ENCODE measurements at regions not wholly inside any gene's neighbourhood (a gene's known extent, or its start where the extent isn't known, plus 50 kb on each side); places are given as distances from the start of the nearest gene placed in this dataset.

DNA sequence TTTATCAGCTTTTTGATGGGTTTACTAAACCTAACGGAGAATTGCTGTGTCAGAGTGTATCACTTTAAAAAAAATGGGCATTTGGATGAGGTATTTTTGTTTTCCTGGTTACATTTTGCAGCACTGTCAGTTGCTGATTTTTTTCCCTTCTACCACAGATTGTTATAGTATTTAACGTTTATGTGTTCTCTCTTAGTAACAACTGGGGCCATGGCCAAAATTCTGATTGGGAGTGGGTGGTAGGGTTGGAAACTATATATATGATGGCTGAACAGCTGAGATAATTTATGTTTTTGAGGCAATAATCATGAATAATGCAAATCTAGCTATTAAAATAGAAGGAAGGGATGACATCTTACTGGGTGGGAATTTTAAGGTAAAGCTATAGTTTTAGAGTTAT lies 229.4 kb upstream of the SUCLG2 start:
- H3K27me3 Mint-ChIP-seq: peaks cover 0 to 4% of the 10 kb centered on the region in 2 donors
- CTCF ChIA-PET (ENCODE audit: partially characterized antibody): no interaction called here
- H3K4me1 ChIP-seq (ENCODE audit: insufficient read depth, low read length): no peaks in the 10 kb centered on the region

GRCh38 chr3:67882981-67883380 lies 228.6 kb upstream of the SUCLG2 start:
- no peak overlapping the region for H3K27ac ChIP-seq (ENCODE audit: low read depth, low read length)
- no peaks in the 10 kb centered on the region for H3K4me1 ChIP-seq (ENCODE audit: insufficient read depth, low read length)
- H3K9me3 Mint-ChIP-seq: peaks cover 0 to 6% (median 3%) of the 10 kb centered on the region in 8 donors
- H3K4me3 Mint-ChIP-seq: no peak overlapping the region
- peaks cover 0 to 4% of the 10 kb centered on the region in 2 donors for H3K27me3 Mint-ChIP-seq
- no peaks in the 10 kb centered on the region for H3K9me3 ChIP-seq (ENCODE audit: control insufficient read depth in 1 of 2, low read length in 2 of 2)
- no peak for DNase-seq
- intact Hi-C loops (cut with micrococcal nuclease): no loop called here
- ChIA-PET CTCF (ENCODE audit: partially characterized antibody) (no interaction called here), POLR2A (ENCODE audit: partially characterized antibody) (no interaction called here)
- no peaks in the 10 kb centered on the region for H3K36me3 Mint-ChIP-seq
- no peaks in the 10 kb centered on the region for H3K27me3 ChIP-seq (ENCODE audit: insufficient read depth, low read length)
- H3K27ac Mint-ChIP-seq: no peak overlapping the region
- no peaks in the 10 kb centered on the region for H3K4me1 Mint-ChIP-seq
- no peaks in the 10 kb centered on the region for H3K36me3 ChIP-seq (ENCODE audit: insufficient read depth, low read length)
- no peak overlapping the region for H3K4me3 ChIP-seq (ENCODE audit: low read length in 2 of 2)

More for the DNA sequence above, 229.4 kb upstream of the SUCLG2 start:
- Histone ChIP-seq H3K36me3 (ENCODE audit: insufficient read depth, low read length) (no peaks in the 10 kb centered on the region), H3K9me3 (ENCODE audit: control insufficient read depth in 1 of 2, low read length in 2 of 2) (no peaks in the 10 kb centered on the region), H3K27ac (ENCODE audit: low read depth, low read length) (no peak overlapping the region), H3K4me3 (ENCODE audit: low read length in 2 of 2) (no peak overlapping the region), H3K27me3 (ENCODE audit: insufficient read depth, low read length) (no peaks in the 10 kb centered on the region)
- Mint-ChIP-seq H3K9me3 (peaks cover 2 to 10% (median 5%) of the 10 kb centered on the region in 8 donors), H3K4me3 (no peak overlapping the region), H3K36me3 (no peaks in the 10 kb centered on the region), H3K4me1 (no peaks in the 10 kb centered on the region), H3K27ac (no peak overlapping the region)
- POLR2A ChIA-PET (ENCODE audit: partially characterized antibody): no interaction called here
- no peak for DNase-seq
- intact Hi-C loops (cut with micrococcal nuclease): no loop called here

DNA sequence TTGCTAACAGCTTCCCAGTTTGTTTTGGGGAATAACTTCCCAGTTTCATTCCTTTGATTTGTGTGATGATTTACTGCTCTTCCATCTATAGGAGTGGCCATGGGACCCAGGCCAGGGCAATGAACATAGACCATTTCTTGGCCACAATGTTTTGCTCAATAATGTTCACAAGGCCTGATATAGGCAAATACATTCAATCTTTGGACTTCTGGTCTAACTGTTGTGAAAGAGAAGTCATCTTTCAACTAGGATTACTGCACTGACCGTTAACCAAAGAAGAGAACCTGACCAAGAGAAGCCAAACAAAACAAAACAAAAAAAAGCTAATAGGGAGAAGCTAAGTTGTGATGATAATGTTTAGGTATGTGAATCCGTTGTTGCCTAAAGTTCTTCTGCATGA lies 221.8 kb upstream of the SUCLG2 start:
- Mint-ChIP-seq H3K27ac (no peak overlapping the region), H3K27me3 (peaks cover 0 to 2% of the 10 kb centered on the region in 2 donors), H3K4me3 (no peak overlapping the region), H3K9me3 (peaks cover 0 to under 1% (median 0%) of the 10 kb centered on the region in 8 donors), H3K4me1 (no peaks in the 10 kb centered on the region), H3K36me3 (no peaks in the 10 kb centered on the region)
- no peak for DNase-seq
- CTCF ChIA-PET (ENCODE audit: partially characterized antibody): no interaction called here
- H3K9me3 ChIP-seq (ENCODE audit: control insufficient read depth in 1 of 2, low read length in 2 of 2): no peaks in the 10 kb centered on the region
- POLR2A ChIA-PET (ENCODE audit: partially characterized antibody): no interaction called here
- H3K27me3 ChIP-seq (ENCODE audit: insufficient read depth, low read length): no peaks in the 10 kb centered on the region
- no peak overlapping the region for H3K27ac ChIP-seq (ENCODE audit: low read depth, low read length)
- intact Hi-C loops (cut with micrococcal nuclease): no loop called here
- no peaks in the 10 kb centered on the region for H3K36me3 ChIP-seq (ENCODE audit: insufficient read depth, low read length)
- H3K4me1 ChIP-seq (ENCODE audit: insufficient read depth, low read length): no peaks in the 10 kb centered on the region
- H3K4me3 ChIP-seq (ENCODE audit: low read length in 2 of 2): no peak overlapping the region

- H3K9me3 ChIP-seq (ENCODE audit: control insufficient read depth in 1 of 2, low read length in 2 of 2): no peaks in the 10 kb centered on the region
- Mint-ChIP-seq H3K27me3 (peaks cover 0 to 2% of the 10 kb centered on the region in 2 donors), H3K27ac (no peak overlapping the region), H3K9me3 (peaks cover 0 to 2% (median 0%) of the 10 kb centered on the region in 8 donors), H3K4me3 (no peak overlapping the region), H3K4me1 (no peaks in the 10 kb centered on the region), H3K36me3 (no peaks in the 10 kb centered on the region)
- no peaks in the 10 kb centered on the region for H3K4me1 ChIP-seq (ENCODE audit: insufficient read depth, low read length)
- H3K27me3 ChIP-seq (ENCODE audit: insufficient read depth, low read length): no peaks in the 10 kb centered on the region
- CTCF ChIA-PET (ENCODE audit: partially characterized antibody): no interaction called here
- POLR2A ChIA-PET (ENCODE audit: partially characterized antibody): no interaction called here
- intact Hi-C loops (cut with micrococcal nuclease): no loop called here
- no peak for DNase-seq
- no peaks in the 10 kb centered on the region for H3K36me3 ChIP-seq (ENCODE audit: insufficient read depth, low read length)
- H3K27ac ChIP-seq (ENCODE audit: low read depth, low read length): no peak overlapping the region
- H3K4me3 ChIP-seq (ENCODE audit: low read length in 2 of 2): no peak overlapping the region
Measured at GRCh38 chr3:67875858-67876257, 221.4 kb upstream of the SUCLG2 start.

DNA sequence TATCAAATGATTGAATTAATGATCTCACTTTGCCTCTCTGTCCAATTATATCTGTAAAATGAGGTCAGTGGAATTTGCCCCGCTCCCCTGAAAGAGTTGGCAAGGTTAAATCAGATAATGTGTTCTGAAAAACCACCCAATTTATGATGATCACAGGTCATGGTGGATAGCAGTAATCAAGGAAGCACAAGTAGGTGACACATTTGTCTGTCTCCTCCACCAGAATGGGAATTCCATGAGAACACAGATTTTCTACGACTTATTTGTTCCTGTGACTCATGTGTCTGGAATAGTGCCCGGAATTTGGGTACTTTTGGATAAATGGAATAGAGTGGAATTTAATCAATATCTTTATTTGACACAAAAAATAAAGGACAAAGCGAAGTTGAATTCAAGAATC lies 220.9 kb upstream of the SUCLG2 start:
- Mint-ChIP-seq H3K36me3 (no peaks in the 10 kb centered on the region), H3K4me3 (no peak overlapping the region), H3K9me3 (peaks cover 0 to 2% (median 0%) of the 10 kb centered on the region in 8 donors), H3K4me1 (no peaks in the 10 kb centered on the region), H3K27ac (no peak overlapping the region), H3K27me3 (no peaks in the 10 kb centered on the region)
- ChIA-PET CTCF (ENCODE audit: partially characterized antibody) (no interaction called here), POLR2A (ENCODE audit: partially characterized antibody) (no interaction called here)
- Histone ChIP-seq H3K9me3 (ENCODE audit: control insufficient read depth in 1 of 2, low read length in 2 of 2) (no peaks in the 10 kb centered on the region), H3K27me3 (ENCODE audit: insufficient read depth, low read length) (no peaks in the 10 kb centered on the region), H3K36me3 (ENCODE audit: insufficient read depth, low read length) (no peaks in the 10 kb centered on the region), H3K27ac (ENCODE audit: low read depth, low read length) (no peak overlapping the region), H3K4me3 (ENCODE audit: low read length in 2 of 2) (no peak overlapping the region), H3K4me1 (ENCODE audit: insufficient read depth, low read length) (no peaks in the 10 kb centered on the region)
- no peak for DNase-seq
- intact Hi-C loops (cut with micrococcal nuclease): no loop called here

DNA sequence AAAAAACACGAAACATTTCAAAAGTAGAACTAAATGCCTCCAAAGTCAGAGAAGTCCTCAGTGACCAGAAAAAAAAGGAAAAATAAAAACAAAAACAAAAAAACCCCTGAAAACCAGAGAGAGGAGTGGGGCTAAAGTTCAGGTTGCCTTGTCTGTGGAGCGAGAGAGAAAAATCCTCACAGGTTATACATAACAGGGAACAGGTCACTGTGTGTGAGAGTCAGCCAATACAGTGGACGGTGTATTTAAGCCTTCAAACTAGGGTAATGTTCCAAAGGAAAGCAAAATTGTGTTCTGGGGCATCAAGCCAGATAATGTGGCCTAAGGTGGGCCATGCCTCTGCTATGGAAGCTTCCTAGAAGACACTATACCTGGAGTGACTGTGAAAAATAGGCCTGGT lies 216.1 kb upstream of the SUCLG2 start:
- intact Hi-C loops (cut with micrococcal nuclease): no loop called here
- peaks cover 0 to 2% (median 0%) of the 10 kb centered on the region in 4 donors for H3K4me1 Mint-ChIP-seq
- Histone ChIP-seq H3K27ac (ENCODE audit: low read depth, low read length) (no peak overlapping the region), H3K4me1 (ENCODE audit: insufficient read depth, low read length) (no peaks in the 10 kb centered on the region), H3K36me3 (ENCODE audit: insufficient read depth, low read length) (no peaks in the 10 kb centered on the region), H3K27me3 (ENCODE audit: insufficient read depth, low read length) (no peaks in the 10 kb centered on the region), H3K9me3 (ENCODE audit: control insufficient read depth in 1 of 2, low read length in 2 of 2) (no peaks in the 10 kb centered on the region), H3K4me3 (ENCODE audit: low read length in 2 of 2) (no peak overlapping the region)
- no peak for DNase-seq
- ChIA-PET POLR2A (ENCODE audit: partially characterized antibody) (no interaction called here), CTCF (ENCODE audit: partially characterized antibody) (no interaction called here)
- H3K27ac Mint-ChIP-seq: no peak overlapping the region
- H3K36me3 Mint-ChIP-seq: no peaks in the 10 kb centered on the region
- no peaks in the 10 kb centered on the region for H3K27me3 Mint-ChIP-seq
- no peak overlapping the region for H3K4me3 Mint-ChIP-seq
- H3K9me3 Mint-ChIP-seq: peaks cover 0 to 7% (median 2%) of the 10 kb centered on the region in 8 donors

DNA sequence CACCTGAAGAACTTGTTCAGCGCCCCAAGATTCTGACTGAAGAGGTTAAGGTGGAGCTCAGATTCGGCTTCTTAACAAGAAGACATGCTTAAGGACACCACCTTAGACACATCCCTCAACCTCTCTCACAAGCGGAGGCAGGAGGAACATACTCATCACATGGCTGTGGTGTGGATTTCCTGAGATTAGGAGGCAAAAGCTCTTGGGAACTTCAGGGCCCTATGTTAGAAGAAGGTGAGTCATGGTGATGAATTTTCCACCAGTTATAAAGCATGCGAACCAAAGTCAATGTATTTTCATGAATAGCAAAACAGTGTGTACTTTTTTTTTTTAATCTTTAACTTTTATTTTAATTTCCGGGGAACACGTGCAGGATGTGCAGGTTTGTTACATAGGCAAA lies 212.2 kb upstream of the SUCLG2 start:
- Mint-ChIP-seq H3K4me1 (peaks cover 0 to 2% (median 0%) of the 10 kb centered on the region in 4 donors), H3K9me3 (peaks cover 0 to 9% (median 2%) of the 10 kb centered on the region in 8 donors), H3K27ac (no peak overlapping the region), H3K27me3 (no peaks in the 10 kb centered on the region), H3K36me3 (no peaks in the 10 kb centered on the region), H3K4me3 (no peak overlapping the region)
- ChIA-PET POLR2A (ENCODE audit: partially characterized antibody) (no interaction called here), CTCF (ENCODE audit: partially characterized antibody) (interaction anchor here (1.1 kb wide), 1 partner anchor 46 kb away, joined by 3 read pairs; no protein-coding TSS in a partner anchor)
- H3K4me3 ChIP-seq (ENCODE audit: low read length in 2 of 2): no peak overlapping the region
- H3K9me3 ChIP-seq (ENCODE audit: control insufficient read depth in 1 of 2, low read length in 2 of 2): no peaks in the 10 kb centered on the region
- intact Hi-C loops (cut with micrococcal nuclease): no loop called here
- H3K36me3 ChIP-seq (ENCODE audit: insufficient read depth, low read length): no peaks in the 10 kb centered on the region
- H3K27me3 ChIP-seq (ENCODE audit: insufficient read depth, low read length): no peaks in the 10 kb centered on the region
- no peak overlapping the region for H3K27ac ChIP-seq (ENCODE audit: low read depth, low read length)
- no peak for DNase-seq
- H3K4me1 ChIP-seq (ENCODE audit: insufficient read depth, low read length): no peaks in the 10 kb centered on the region

DNA sequence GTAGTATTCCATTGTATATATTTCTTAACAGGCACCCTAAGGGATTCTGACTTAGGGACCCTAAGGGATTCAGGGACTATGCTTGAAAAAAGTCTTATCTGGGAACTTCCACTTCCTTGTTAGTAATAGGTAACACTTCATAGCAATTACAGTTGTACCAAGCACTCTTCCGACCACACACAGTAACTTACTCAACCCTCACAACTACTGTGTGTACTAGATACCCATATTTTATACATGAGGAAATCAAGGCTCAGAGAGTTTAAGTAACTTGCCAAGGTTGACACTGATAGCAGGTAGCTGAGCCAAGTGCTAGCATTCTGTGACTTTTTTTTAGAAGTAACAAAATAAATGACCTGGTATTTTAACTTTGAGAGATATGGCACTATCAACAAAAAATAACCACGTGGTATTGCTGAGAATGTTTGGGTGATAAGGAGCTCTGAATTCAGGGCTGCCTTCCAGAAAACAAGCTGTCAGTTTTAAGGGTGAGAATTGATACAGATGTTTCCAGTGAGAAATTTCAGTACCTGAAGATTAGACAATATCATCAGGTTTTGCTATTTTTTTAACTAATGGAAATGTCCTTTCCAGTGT lies 210.3 kb upstream of the SUCLG2 start:
- H3K4me1 Mint-ChIP-seq: peaks cover 0 to 2% (median 0%) of the 10 kb centered on the region in 4 donors
- Histone ChIP-seq H3K4me1 (ENCODE audit: insufficient read depth, low read length) (no peaks in the 10 kb centered on the region), H3K36me3 (ENCODE audit: insufficient read depth, low read length) (no peaks in the 10 kb centered on the region), H3K4me3 (ENCODE audit: low read length in 2 of 2) (no peak overlapping the region), H3K27ac (ENCODE audit: low read depth, low read length) (no peak overlapping the region), H3K27me3 (ENCODE audit: insufficient read depth, low read length) (no peaks in the 10 kb centered on the region), H3K9me3 (ENCODE audit: control insufficient read depth in 1 of 2, low read length in 2 of 2) (no peaks in the 10 kb centered on the region)
- ChIA-PET CTCF (ENCODE audit: partially characterized antibody) (no interaction called here), POLR2A (ENCODE audit: partially characterized antibody) (no interaction called here)
- no peaks in the 10 kb centered on the region for H3K36me3 Mint-ChIP-seq
- H3K27me3 Mint-ChIP-seq: no peaks in the 10 kb centered on the region
- no peak overlapping the region for H3K4me3 Mint-ChIP-seq
- H3K27ac Mint-ChIP-seq: no peak overlapping the region
- intact Hi-C loops (cut with micrococcal nuclease): no loop called here
- no peak for DNase-seq
- H3K9me3 Mint-ChIP-seq: peaks cover 0 to 10% (median 3%) of the 10 kb centered on the region in 8 donors

All from CD4-positive, alpha-beta memory T cell (primary cell).